HepG2 (cell line): ENCODE measurements at regions not wholly inside any gene's neighbourhood (a gene's known extent, or its start where the extent isn't known, plus 50 kb on each side); places are given as distances from the start of the nearest gene placed in this dataset.

Experiments used
- FOXA1 ChIP-seq, 2 experiments: fragments of 450-650 bp in 1 of 2; sonication (generic) in 1 of 2; formaldehyde crosslinking in 1 of 2; IDR thresholded peaks; 2 replicates each; pipeline versions ENCODE4 v1.4.0 to v1.6.1; 2016 to 2020; ENCODE audit warnings: missing genetic modification reagents in 1 of 2
- GFI1 ChIP-seq: sonication (generic); formaldehyde crosslinking; IDR thresholded peaks from 2 replicates; pipeline ENCODE4 v1.5.0; 2020; ENCODE audit warnings: missing genetic modification reagents, mild to moderate bottlenecking, borderline replicate concordance
- HMG20A ChIP-seq: IDR thresholded peaks from 2 replicates; pipeline ENCODE4 v1.6.1; 2016; ENCODE audit warnings: borderline replicate concordance
- NBN ChIP-seq: fragments of 450-650 bp; conservative IDR thresholded peaks from 2 replicates; pipeline ENCODE4 v1.6.1; 2017
- NCOA2 ChIP-seq: sonication (generic); formaldehyde crosslinking; IDR thresholded peaks from 2 replicates; pipeline ENCODE4 v1.8.0; 2022; ENCODE audit warnings: inconsistent platforms
- PRDM10 ChIP-seq: sonication (generic); formaldehyde crosslinking; IDR thresholded peaks from 2 replicates; pipeline ENCODE4 v1.4.0; 2020; ENCODE audit warnings: low read depth, missing genetic modification reagents
- SMC3 ChIP-seq: IDR thresholded peaks from 2 replicates; pipeline ENCODE4 v1.6.1; 2011; ENCODE audit warnings: low read length, improper control_type of control experiment
- STAT5B ChIP-seq: sonication (generic); formaldehyde crosslinking; IDR thresholded peaks from 2 replicates; pipeline ENCODE4 v1.4.0; 2020; ENCODE audit warnings: missing genetic modification reagents
- XRCC5 ChIP-seq: fragments of 200-400 bp; formaldehyde crosslinking; optimal IDR thresholded peaks from 2 replicates; pipeline ENCODE3; 2017; ENCODE audit warnings: mild to moderate bottlenecking, low read length
- ZBTB38 ChIP-seq: sonication (generic); formaldehyde crosslinking; IDR thresholded peaks from 2 replicates; pipeline ENCODE4 v1.5.1; 2020; ENCODE audit warnings: mild to moderate bottlenecking, missing genetic modification reagents
- ZNF275 ChIP-seq: sonication (generic); formaldehyde crosslinking; IDR thresholded peaks from 2 replicates; pipeline ENCODE4 v1.8.0; 2022; ENCODE audit warnings: missing genetic modification reagents, mild to moderate bottlenecking, inconsistent platforms, borderline replicate concordance
- ZNF850 ChIP-seq: sonication (generic); formaldehyde crosslinking; conservative IDR thresholded peaks from 2 replicates; pipeline ENCODE4 v1.9.0; 2021; ENCODE audit warnings: mild to moderate bottlenecking, missing genetic modification reagents
- TF ChIP-seq, protein P1 (sequence below): sonication (generic); formaldehyde crosslinking; IDR thresholded peaks from 2 replicates; pipeline ENCODE4 v1.4.0; 2020; ENCODE audit warnings: mild to moderate bottlenecking, missing genetic modification reagents

DNA sequence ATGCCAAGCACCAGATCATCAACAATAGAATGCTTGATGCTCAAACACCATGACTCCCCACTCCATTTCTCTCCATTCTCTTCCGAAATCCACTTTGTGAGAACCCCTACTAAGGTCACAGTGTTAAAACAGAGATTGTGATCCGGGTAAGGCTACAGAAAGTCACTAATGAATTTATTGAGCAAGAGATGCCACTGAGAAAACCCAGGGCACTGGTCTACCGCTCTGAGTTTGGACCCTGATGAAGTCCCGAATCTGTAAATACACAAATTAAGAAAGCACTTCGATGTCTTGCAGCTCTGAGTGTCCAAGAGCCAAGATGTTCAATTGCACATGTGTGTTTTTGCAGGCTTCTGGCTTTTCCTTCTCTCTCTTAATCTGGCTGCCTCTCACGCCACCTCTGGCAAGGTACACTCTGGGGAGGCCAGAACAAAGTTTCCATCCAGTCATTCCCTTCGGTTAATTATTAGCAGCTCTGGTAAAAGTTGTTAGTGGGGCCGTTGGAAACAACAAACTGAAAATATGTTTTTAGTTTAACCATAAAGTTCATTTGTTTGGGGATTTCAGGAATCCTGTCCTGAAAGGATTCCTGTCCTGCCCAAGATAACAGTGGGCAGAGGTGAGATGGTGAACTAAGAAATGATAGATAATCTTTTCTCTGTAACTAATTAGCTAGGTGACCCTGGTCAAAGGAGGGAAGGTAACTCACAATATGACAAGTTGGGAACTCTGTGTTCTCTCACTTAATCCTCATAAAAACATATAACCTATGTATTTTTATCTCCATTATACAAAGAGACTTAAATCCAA lies 75.4 kb downstream of the BTG1 start (continued):
- TF ChIP-seq, protein P1, sequence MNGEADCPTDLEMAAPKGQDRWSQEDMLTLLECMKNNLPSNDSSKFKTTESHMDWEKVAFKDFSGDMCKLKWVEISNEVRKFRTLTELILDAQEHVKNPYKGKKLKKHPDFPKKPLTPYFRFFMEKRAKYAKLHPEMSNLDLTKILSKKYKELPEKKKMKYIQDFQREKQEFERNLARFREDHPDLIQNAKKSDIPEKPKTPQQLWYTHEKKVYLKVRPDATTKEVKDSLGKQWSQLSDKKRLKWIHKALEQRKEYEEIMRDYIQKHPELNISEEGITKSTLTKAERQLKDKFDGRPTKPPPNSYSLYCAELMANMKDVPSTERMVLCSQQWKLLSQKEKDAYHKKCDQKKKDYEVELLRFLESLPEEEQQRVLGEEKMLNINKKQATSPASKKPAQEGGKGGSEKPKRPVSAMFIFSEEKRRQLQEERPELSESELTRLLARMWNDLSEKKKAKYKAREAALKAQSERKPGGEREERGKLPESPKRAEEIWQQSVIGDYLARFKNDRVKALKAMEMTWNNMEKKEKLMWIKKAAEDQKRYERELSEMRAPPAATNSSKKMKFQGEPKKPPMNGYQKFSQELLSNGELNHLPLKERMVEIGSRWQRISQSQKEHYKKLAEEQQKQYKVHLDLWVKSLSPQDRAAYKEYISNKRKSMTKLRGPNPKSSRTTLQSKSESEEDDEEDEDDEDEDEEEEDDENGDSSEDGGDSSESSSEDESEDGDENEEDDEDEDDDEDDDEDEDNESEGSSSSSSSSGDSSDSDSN (CRISPR knock-in tag): no peak
- TF ChIP-seq ZBTB38 (CRISPR knock-in tag): no peak
- peak; percentile 54 for TF ChIP-seq GFI1
- peak; percentile 24; the same call in 1 of the 2 replicates for TF ChIP-seq SMC3
- peak; percentile 61 for TF ChIP-seq NCOA2 (CRISPR knock-in tag)
- TF ChIP-seq ZNF275 (CRISPR knock-in tag): no peak
- no peak for TF ChIP-seq NBN
- TF ChIP-seq XRCC5: peak; percentile 67
- TF ChIP-seq ZNF850 (CRISPR knock-in tag): no peak
- no peak for TF ChIP-seq STAT5B (CRISPR knock-in tag)
- no peak for TF ChIP-seq PRDM10 (CRISPR knock-in tag)
- peak; percentile 36; the same call in 1 of the 2 replicates for TF ChIP-seq HMG20A (CRISPR knock-in tag)
- TF ChIP-seq FOXA1 (IDR thresholded peaks at IDR 0.05): no peak
- TF ChIP-seq FOXA1 (CRISPR knock-in tag; IDR thresholded peaks at IDR 0.05): no peak
